ENCODE measurements at regions not wholly inside any gene's neighbourhood (a gene's known extent, or its start where the extent isn't known, plus 50 kb on each side); places are given as distances from the start of the nearest gene placed in this dataset.
"Not testable (repeated sequence)": the region's sequence is repeated elsewhere in the genome, so short reads cannot be mapped to it uniquely, and the experiment has no call there.

- no peak overlapping the region for H3K9ac ChIP-seq (ENCODE audit: low read length)
- no peaks in the 10 kb centered on the region for H3K36me3 ChIP-seq (ENCODE audit: control insufficient read depth, insufficient read depth, low read length)
- H3K27ac ChIP-seq (ENCODE audit: low read depth, low read length), result no peak overlapping the region
- H3K27me3 ChIP-seq (ENCODE audit: control insufficient read depth, insufficient read depth, low read length), result no peaks in the 10 kb centered on the region
- H3K4me3 ChIP-seq (ENCODE audit: low read depth, low read length), result no peak overlapping the region
- peaks cover 9% of the 10 kb centered on the region; the same call in 1 of the 2 replicates for H3K4me1 ChIP-seq (ENCODE audit: control insufficient read depth, insufficient read depth, low read length)
- H3K9me3 ChIP-seq (ENCODE audit: control insufficient read depth, insufficient read depth, low read depth, low read length), result peaks cover 7% of the 10 kb centered on the region; the same call in 1 of the 2 replicates
These were observed 220.7 kb downstream of the TACR3 start for GRCh38 chr4:103499094-103499493.

GRCh38 chr4:103498161-103499070, 221.4 kb downstream of the TACR3 start:
- H3K27me3 ChIP-seq (ENCODE audit: control insufficient read depth, insufficient read depth, low read length), result no peaks in the 10 kb centered on the region
- no peak overlapping the region for H3K27ac ChIP-seq (ENCODE audit: low read depth, low read length)
- H3K4me1 ChIP-seq (ENCODE audit: control insufficient read depth, insufficient read depth, low read length), result peaks cover 9% of the 10 kb centered on the region; the same call in 1 of the 2 replicates
- H3K9ac ChIP-seq (ENCODE audit: low read length), result no peak overlapping the region
- H3K36me3 ChIP-seq (ENCODE audit: control insufficient read depth, insufficient read depth, low read length), result no peaks in the 10 kb centered on the region
- peaks cover 7% of the 10 kb centered on the region; the same call in 1 of the 2 replicates for H3K9me3 ChIP-seq (ENCODE audit: control insufficient read depth, insufficient read depth, low read depth, low read length)
- H3K4me3 ChIP-seq (ENCODE audit: low read depth, low read length), result no peak overlapping the region

- Histone ChIP-seq H3K9ac (ENCODE audit: low read length) (no peak overlapping the region), H3K4me3 (ENCODE audit: low read depth, low read length) (no peak overlapping the region), H3K9me3 (ENCODE audit: control insufficient read depth, insufficient read depth, low read depth, low read length) (peaks cover 7% of the 10 kb centered on the region; the same call in 1 of the 2 replicates), H3K27ac (ENCODE audit: low read depth, low read length) (no peak overlapping the region), H3K36me3 (ENCODE audit: control insufficient read depth, insufficient read depth, low read length) (no peaks in the 10 kb centered on the region), H3K27me3 (ENCODE audit: control insufficient read depth, insufficient read depth, low read length) (no peaks in the 10 kb centered on the region), H3K4me1 (ENCODE audit: control insufficient read depth, insufficient read depth, low read length) (peaks cover 9% of the 10 kb centered on the region; the same call in 1 of the 2 replicates)
These were observed 222.1 kb downstream of the TACR3 start for GRCh38 chr4:103497692-103498091.

- H3K4me1 ChIP-seq (ENCODE audit: control insufficient read depth, insufficient read depth, low read length), result peaks cover 9% of the 10 kb centered on the region; the same call in 1 of the 2 replicates
- H3K4me3 ChIP-seq (ENCODE audit: low read depth, low read length), result no peak overlapping the region
- peaks cover 7% of the 10 kb centered on the region; the same call in 1 of the 2 replicates for H3K9me3 ChIP-seq (ENCODE audit: control insufficient read depth, insufficient read depth, low read depth, low read length)
- H3K27ac ChIP-seq (ENCODE audit: low read depth, low read length), result no peak overlapping the region
- H3K36me3 ChIP-seq (ENCODE audit: control insufficient read depth, insufficient read depth, low read length), result no peaks in the 10 kb centered on the region
- H3K27me3 ChIP-seq (ENCODE audit: control insufficient read depth, insufficient read depth, low read length), result no peaks in the 10 kb centered on the region
- no peak overlapping the region for H3K9ac ChIP-seq (ENCODE audit: low read length)
These were observed 223.0 kb downstream of the TACR3 start for GRCh38 chr4:103496800-103497199.

- H3K9ac ChIP-seq (ENCODE audit: low read length), result no peak overlapping the region
- H3K4me1 ChIP-seq (ENCODE audit: control insufficient read depth, insufficient read depth, low read length), result peaks cover 9% of the 10 kb centered on the region; the same call in 1 of the 2 replicates
- H3K27ac ChIP-seq (ENCODE audit: low read depth, low read length), result no peak overlapping the region
- no peak overlapping the region for H3K4me3 ChIP-seq (ENCODE audit: low read depth, low read length)
- no peaks in the 10 kb centered on the region for H3K27me3 ChIP-seq (ENCODE audit: control insufficient read depth, insufficient read depth, low read length)
- no peaks in the 10 kb centered on the region for H3K9me3 ChIP-seq (ENCODE audit: control insufficient read depth, insufficient read depth, low read depth, low read length)
- no peaks in the 10 kb centered on the region for H3K36me3 ChIP-seq (ENCODE audit: control insufficient read depth, insufficient read depth, low read length)
These were observed 226.2 kb downstream of the TACR3 start for GRCh38 chr4:103493450-103494159.

- not testable (repeated sequence) for H3K36me3 ChIP-seq (ENCODE audit: control insufficient read depth, insufficient read depth, low read length); H3K9ac ChIP-seq (ENCODE audit: low read length); H3K27ac ChIP-seq (ENCODE audit: low read depth, low read length); H3K9me3 ChIP-seq (ENCODE audit: control insufficient read depth, insufficient read depth, low read depth, low read length); H3K4me1 ChIP-seq (ENCODE audit: control insufficient read depth, insufficient read depth, low read length); H3K27me3 ChIP-seq (ENCODE audit: control insufficient read depth, insufficient read depth, low read length); H3K4me3 ChIP-seq (ENCODE audit: low read depth, low read length)
These were observed 234.5 kb downstream of the TACR3 start for GRCh38 chr4:103485296-103485695.

- Histone ChIP-seq H3K4me1 (ENCODE audit: control insufficient read depth, insufficient read depth, low read length) (no peaks in the 10 kb centered on the region), H3K9ac (ENCODE audit: low read length) (no peak overlapping the region), H3K27ac (ENCODE audit: low read depth, low read length) (no peak overlapping the region), H3K36me3 (ENCODE audit: control insufficient read depth, insufficient read depth, low read length) (no peaks in the 10 kb centered on the region), H3K9me3 (ENCODE audit: control insufficient read depth, insufficient read depth, low read depth, low read length) (no peaks in the 10 kb centered on the region), H3K27me3 (ENCODE audit: control insufficient read depth, insufficient read depth, low read length) (no peaks in the 10 kb centered on the region), H3K4me3 (ENCODE audit: low read depth, low read length) (no peak overlapping the region)
These were observed 235.3 kb downstream of the TACR3 start for GRCh38 chr4:103484521-103484920.

- Histone ChIP-seq H3K4me1 (ENCODE audit: control insufficient read depth, insufficient read depth, low read length) (peaks cover 7% of the 10 kb centered on the region), H3K9me3 (ENCODE audit: control insufficient read depth, insufficient read depth, low read depth, low read length) (no peaks in the 10 kb centered on the region), H3K4me3 (ENCODE audit: low read depth, low read length) (no peak overlapping the region), H3K27ac (ENCODE audit: low read depth, low read length) (no peak overlapping the region), H3K36me3 (ENCODE audit: control insufficient read depth, insufficient read depth, low read length) (no peaks in the 10 kb centered on the region), H3K27me3 (ENCODE audit: control insufficient read depth, insufficient read depth, low read length) (no peaks in the 10 kb centered on the region), H3K9ac (ENCODE audit: low read length) (no peak overlapping the region)
These were observed 236.9 kb downstream of the TACR3 start for GRCh38 chr4:103482893-103483292.

GRCh38 chr4:103482471-103482870, 237.3 kb downstream of the TACR3 start:
- no peaks in the 10 kb centered on the region for H3K9me3 ChIP-seq (ENCODE audit: control insufficient read depth, insufficient read depth, low read depth, low read length)
- H3K36me3 ChIP-seq (ENCODE audit: control insufficient read depth, insufficient read depth, low read length), result no peaks in the 10 kb centered on the region
- no peak overlapping the region for H3K9ac ChIP-seq (ENCODE audit: low read length)
- no peak overlapping the region for H3K27ac ChIP-seq (ENCODE audit: low read depth, low read length)
- H3K4me3 ChIP-seq (ENCODE audit: low read depth, low read length), result no peak overlapping the region
- H3K4me1 ChIP-seq (ENCODE audit: control insufficient read depth, insufficient read depth, low read length), result peaks cover 11% of the 10 kb centered on the region
- H3K27me3 ChIP-seq (ENCODE audit: control insufficient read depth, insufficient read depth, low read length), result no peaks in the 10 kb centered on the region

GRCh38 chr4:103478734-103479133, 241.1 kb downstream of the TACR3 start:
- H3K36me3 ChIP-seq (ENCODE audit: control insufficient read depth, insufficient read depth, low read length), result no peaks in the 10 kb centered on the region
- no peaks in the 10 kb centered on the region for H3K9me3 ChIP-seq (ENCODE audit: control insufficient read depth, insufficient read depth, low read depth, low read length)
- H3K4me3 ChIP-seq (ENCODE audit: low read depth, low read length), result no peak overlapping the region
- no peak overlapping the region for H3K9ac ChIP-seq (ENCODE audit: low read length)
- no peaks in the 10 kb centered on the region for H3K27me3 ChIP-seq (ENCODE audit: control insufficient read depth, insufficient read depth, low read length)
- H3K27ac ChIP-seq (ENCODE audit: low read depth, low read length), result no peak overlapping the region
- peaks cover 19% of the 10 kb centered on the region for H3K4me1 ChIP-seq (ENCODE audit: control insufficient read depth, insufficient read depth, low read length)

GRCh38 chr4:103478210-103478609, 241.6 kb downstream of the TACR3 start:
- H3K4me3 ChIP-seq (ENCODE audit: low read depth, low read length), result no peak overlapping the region
- H3K4me1 ChIP-seq (ENCODE audit: control insufficient read depth, insufficient read depth, low read length), result peaks cover 19% of the 10 kb centered on the region
- H3K9me3 ChIP-seq (ENCODE audit: control insufficient read depth, insufficient read depth, low read depth, low read length), result no peaks in the 10 kb centered on the region
- peak overlapping the region; percentile 33 for H3K9ac ChIP-seq (ENCODE audit: low read length)
- H3K27me3 ChIP-seq (ENCODE audit: control insufficient read depth, insufficient read depth, low read length), result no peaks in the 10 kb centered on the region
- H3K36me3 ChIP-seq (ENCODE audit: control insufficient read depth, insufficient read depth, low read length), result no peaks in the 10 kb centered on the region
- no peak overlapping the region for H3K27ac ChIP-seq (ENCODE audit: low read depth, low read length)
